ENCODE measurements at regions not wholly inside any gene's neighbourhood (a gene's known extent, or its start where the extent isn't known, plus 50 kb on each side); places are given as distances from the start of the nearest gene placed in this dataset.

DNA sequence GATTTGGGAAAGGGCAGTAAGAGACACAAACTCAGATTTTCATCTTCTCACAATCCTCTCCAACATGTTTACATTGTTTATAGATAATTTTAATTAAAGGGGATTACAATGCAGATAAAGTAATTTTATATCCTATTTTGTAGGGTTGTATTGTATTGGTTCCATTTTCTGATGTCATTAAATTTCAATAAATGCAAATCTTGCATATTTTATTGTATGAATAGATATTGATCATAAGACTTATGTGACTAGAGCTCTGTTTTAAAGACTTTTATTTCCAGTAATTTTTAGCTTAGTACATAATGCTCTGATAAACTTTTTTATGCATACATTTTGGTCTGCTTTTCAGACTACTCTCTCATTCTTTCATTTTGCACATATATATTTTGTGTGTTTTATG, 819.6 kb downstream of the TSN start:
- TF ChIP-seq POLR2AphosphoS5 (IDR thresholded peaks at IDR 0.05; ENCODE audit: low read depth, low read length) (no peak), SIN3A (IDR thresholded peaks at IDR 0.05; ENCODE audit: borderline replicate concordance, insufficient read depth, low read length) (no peak)

Measured in PFSK-1 (cell line).